ENCODE measurements at regions not wholly inside any gene's neighbourhood (a gene's known extent, or its start where the extent isn't known, plus 50 kb on each side); places are given as distances from the start of the nearest gene placed in this dataset.
"Not testable (repeated sequence)": the region's sequence is repeated elsewhere in the genome, so short reads cannot be mapped to it uniquely, and the experiment has no call there.

DNA sequence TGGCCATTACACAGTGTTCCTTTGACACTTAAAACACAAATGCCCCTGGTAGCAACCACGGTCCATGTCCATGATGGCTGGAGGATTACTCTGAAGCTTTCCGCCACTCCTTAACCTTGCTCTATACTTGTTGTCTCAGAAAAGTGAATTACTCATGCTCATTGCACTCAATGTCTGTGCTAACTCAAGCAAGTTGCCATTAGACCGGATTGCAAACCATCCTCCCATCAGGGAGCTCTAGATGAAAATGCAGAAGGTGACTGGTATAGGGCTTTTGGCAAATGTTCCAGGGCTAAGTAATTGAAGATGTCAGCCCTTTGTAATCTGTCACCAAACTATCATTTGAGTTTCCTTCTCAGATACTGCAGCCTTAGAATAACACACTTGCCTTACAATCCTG, 1288.3 kb upstream of the B3GALT2 start:
- DNase-seq: no peak

DNA sequence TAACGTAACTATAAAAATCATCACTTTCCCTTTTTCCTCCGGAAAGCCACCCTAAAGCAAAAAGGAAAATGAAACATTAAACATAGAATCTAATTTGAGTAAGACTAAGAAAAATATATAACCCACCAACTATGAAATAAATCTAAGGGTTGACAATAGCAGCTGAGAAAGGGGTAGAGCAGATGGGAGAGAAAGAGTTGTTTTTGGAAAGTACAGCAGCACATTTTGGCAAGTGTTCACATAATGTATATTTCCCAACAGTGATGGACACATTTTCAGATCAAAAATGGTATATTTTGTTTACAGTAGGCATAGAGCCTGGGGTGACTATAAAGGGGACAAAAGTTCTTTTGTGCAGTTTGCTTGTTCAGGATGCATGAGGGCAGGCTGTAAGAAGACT, 1287.4 kb upstream of the B3GALT2 start:
- no peak for DNase-seq

DNA sequence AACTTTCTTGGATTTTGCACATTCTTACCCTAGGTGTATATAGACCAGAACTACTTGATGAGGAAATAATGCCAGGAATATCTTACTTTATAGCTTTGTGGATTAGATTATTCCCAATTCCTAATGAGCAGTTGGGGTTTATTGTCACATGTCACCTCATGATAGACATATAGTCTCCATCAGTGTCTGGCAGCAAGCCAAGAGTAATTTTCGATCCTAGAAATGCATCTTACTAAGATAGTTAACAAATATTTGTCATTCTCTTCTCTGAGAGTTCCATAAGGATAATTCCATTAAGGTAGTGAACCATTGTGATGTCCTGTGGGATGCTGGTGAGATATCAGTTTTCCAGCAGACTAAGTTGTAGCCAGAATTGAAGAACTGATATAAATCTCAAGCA, 1282.9 kb upstream of the B3GALT2 start:
- DNase-seq: no peak

DNA sequence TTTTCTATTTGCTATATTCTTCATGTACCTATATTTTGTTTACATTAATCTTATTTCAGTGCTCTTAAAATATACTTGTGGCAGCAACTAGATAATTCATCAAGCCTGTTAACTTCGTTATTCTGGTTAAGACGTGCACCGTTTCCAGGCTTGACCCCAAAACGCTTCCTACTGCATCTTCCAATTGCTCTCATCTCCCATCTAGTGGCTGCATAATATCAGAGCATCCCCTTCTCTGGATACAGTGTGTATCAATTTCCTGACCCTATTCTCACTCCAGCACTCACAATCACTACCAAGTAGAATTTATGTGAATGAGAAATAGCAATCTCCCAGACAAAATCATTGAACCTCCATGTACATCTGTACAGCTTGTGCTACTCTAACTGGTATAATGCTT, 1280.3 kb upstream of the B3GALT2 start:
- no peak for DNase-seq

DNA sequence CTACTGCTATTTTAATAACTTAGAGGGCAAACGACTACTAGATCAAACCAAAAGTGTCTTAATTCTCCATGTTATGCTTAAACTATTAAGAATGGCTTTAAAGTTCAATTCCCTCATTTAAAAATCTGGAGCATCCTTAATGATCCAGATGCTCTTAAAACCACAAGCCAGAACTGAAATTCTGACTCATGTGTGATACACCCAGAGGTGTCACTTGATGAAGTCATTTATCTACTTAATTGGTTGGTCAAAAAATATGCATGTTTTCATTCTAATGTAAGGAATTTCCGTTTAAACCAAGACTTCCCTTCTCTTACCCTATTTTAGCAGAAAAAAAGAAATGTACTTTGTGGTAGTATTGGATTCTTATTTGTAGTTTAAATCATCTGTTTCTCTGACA, 1261.2 kb upstream of the B3GALT2 start:
- DNase-seq: no peak

DNA sequence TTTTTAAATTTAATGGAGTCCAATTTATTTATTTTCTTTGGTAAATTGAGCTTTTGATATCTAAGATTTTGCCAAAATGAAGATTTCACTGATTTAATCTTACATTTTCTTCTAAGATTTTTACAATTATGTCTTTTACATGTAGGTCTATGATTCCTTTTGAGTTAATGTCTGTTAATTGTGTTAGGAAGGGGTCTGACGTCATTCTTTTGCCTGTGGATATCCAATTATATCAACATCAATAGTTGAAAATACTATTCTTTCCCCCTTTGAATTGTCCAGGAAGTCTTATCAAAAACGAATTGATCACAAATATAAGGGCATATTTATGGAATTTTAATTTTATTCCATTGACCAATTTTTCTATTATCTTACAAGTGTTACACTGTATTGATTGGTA, 1258.8 kb upstream of the B3GALT2 start:
- no peak for DNase-seq

DNA sequence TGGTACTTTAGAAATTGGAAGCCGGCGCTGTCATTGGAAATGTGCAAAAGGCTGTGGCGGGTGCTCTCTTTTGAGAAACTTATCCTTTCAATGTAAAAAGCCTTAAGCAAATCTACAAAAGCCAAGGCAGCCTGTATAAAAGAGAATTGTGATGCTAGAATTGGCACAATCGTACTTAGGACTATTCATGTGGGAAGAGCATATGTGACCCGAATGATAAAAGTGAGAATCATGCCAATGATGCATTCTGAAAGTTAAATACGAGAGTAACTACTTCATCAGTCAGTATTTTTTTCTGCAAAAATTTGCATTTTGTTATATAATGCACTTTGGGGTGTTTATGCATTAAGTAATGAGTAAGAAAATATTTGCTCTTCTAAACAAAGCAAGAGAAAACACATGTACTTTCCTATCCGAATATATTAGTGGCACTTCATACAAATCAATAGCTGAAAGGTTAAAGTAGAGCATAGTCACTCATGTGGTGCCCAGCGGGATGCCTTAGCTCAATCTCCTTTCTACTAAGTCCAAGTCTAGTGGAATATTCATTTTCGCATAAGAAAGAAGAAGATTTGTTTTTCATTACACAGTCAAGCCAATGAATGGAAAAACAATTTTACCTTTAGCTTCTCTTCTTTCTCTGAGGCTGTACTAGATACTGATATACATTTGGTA, 1256.6 kb upstream of the B3GALT2 start:
- no peak for DNase-seq

DNA sequence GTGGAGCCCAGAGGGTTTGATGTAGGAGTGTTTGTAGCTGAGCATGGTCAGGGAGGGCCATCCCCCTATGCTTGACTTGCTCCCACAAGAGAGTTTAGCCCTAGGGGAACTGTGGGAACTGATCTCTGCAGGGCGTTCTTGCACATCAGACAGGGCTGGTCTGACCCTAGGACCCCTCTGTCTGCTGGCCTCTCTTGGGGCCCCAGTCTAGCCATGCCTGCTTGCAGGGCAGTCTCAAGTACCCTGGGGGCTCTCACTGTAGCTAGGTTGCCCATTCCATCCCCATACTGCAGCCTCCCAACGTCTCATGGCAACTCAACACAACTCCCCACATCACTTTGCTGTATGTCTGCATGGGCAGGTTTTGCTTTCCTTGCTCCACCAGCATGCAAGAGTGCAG, 1250.7 kb upstream of the B3GALT2 start:
- no peak for DNase-seq

DNA sequence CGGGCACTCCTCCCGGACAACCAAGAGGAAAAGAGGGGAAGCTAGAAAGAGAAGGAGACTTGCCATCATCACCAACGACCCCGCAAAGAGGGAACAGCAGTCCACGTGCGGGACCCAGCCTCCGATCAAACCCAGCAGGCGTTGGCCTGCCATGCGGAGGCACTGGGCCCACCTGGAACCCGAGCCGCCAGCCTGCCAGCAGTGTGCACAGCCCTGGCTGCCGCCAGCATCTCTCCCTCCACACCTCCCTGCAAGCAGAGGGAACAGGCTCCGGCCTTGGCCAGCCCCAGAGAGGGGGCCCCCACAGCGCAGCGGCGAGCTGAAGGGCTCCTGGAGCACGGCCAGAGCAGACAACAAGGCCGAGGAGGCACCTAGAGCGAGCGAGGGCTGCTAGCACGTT, 1244.7 kb upstream of the B3GALT2 start:
- no peak for DNase-seq

DNA sequence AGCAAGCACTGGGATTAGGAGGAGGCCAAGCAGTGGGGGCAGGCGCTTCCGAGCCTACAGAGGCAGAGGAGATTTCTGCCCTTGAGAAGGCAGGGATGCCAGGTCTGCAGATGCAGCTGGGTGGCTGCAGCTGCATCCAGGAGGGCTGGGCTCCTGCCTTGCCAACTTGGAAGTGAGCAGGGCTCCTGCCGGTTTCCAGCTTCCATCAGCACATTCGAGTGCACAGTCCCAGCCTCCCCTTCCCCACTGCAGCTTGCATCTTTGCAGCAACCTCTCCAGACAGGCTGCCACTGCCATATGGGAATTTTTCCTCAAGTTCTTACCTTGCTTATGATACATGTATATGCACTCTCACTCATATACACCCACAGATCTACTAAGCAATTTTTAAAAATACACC, 1234.3 kb upstream of the B3GALT2 start:
- DNase-seq: no peak

DNA sequence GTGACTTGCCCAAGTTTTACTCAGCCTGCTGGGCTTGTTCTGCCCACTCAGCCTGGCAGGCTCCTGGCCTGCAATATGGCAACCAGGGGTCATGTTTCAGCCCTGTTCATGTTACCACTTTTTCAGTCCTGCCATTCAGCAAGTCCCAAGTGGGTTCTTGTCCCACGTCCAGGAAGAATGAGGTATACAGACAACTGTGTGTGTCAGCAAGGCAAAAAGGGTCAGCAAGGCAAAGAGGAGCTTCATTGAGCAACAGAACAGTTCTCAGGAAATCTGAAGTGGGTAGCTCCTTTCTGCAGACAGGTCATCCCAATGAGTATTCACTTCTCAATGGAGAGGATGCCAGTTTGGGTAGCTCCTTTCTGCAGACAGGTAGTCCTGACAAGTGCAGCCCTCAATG, 1233.3 kb upstream of the B3GALT2 start:
- no peak for DNase-seq

DNA sequence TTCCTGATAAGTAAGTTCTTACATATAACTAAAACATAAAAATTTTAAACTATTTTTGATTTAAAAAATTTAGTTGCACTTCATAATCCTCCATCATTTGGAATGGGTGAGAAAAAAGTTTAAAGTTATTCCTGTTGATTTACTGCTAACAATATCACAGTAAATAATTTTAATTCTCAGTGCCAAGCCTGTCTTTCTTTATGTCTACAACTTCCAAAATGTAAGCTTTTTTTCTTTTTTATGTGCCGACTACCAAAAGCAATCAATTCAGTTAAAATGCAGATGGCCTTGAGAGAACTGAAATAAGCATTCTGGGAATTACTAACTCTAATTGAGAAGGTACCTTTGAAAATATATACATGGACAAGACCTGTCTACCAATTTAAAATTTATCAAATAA, 1224.3 kb upstream of the B3GALT2 start:
- DNase-seq: no peak

DNA sequence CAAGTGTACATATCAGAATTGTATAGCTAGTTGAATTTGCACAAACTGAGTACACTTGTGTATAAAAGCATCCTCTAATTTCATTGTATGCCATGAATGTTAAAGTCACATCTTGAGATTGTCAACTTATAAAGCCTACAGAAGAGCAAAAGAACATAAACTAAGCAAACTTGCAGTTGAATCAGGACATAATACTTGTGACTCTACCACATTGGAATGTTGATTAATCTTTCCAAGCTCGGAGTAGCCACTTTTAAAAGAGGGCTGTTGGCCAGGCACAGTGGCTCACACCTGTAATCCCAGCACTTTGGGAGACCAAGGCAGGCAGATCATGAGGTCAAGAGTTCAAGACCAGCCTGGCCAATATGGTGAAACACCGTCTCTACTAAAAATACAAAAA, 1220.8 kb upstream of the B3GALT2 start:
- not testable (repeated sequence) for DNase-seq

DNA sequence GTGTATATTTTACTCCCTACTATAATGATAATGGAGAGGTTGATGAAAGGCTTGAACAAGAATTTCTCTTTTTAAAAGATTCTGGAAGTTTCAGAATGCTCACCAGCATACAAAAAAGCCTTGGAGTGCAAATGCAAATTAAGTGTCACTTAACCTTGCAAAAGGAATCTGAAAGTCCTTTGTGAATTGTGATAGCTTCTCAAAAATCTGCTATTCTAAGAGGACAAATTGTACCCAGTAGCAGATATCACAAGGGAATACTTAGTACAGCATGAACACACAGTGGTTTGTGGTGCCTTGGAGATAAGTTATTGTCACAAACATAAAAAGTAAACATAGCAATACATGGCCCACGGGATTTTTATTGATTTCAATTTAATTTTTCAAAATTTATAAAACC, 1208.3 kb upstream of the B3GALT2 start:
- no peak for DNase-seq

DNA sequence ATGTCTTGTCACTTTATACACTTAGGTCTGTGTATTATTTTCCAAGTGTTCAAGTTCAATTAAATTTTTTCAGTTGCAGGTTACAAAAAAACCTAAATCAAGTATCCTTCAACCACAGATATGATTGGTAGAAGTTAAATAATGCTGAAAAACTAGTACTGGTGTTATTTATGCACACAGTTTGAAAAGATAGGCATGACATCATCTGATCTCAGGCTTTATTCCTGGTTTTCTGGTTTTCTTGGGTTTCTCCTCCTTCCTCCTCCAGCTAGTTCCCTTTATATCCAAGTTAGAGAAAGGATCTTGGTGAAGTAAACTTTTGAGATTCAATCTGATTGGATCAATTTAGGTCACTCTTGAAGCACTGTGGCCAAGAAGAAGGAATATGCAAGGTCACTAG, 1201.1 kb upstream of the B3GALT2 start:
- DNase-seq: no peak

DNA sequence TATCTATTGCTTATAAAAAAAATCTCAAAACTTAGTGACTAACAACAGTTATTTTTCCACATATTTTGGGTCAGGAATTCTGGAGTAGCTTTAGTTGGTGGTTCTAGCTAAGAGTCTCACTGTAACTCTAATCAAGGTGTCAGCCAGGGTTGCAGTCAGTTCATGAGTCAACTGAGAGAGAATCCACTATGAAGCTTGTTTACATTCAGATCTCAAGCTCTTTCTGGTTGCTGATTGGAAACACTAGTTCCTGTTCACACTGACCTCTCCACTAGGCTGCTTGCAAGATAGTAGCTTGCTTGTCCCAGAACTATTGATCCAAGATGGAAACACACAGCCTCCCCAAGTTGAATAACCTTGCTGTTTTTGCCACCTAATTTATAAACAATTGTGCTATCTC, 1192.1 kb upstream of the B3GALT2 start:
- no peak for DNase-seq

DNA sequence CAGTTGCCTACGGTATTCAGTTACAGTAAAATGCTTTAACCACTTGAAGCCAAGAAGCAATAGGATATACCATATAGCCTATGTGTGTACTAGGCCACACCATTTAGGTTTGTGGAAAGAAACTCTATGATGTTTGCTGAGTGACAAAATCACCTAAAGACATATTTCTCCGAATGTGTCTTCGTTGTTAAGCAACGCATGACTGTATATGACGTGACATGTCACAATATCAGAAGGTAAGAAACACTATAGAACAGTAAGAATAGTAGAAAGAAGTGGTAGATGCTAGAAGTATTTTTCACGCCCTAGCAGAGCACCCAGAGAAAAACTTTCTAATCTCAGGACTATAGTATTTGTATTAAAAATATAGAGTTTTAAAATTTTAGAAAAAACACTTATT, 1188.2 kb upstream of the B3GALT2 start:
- no peak for DNase-seq

DNA sequence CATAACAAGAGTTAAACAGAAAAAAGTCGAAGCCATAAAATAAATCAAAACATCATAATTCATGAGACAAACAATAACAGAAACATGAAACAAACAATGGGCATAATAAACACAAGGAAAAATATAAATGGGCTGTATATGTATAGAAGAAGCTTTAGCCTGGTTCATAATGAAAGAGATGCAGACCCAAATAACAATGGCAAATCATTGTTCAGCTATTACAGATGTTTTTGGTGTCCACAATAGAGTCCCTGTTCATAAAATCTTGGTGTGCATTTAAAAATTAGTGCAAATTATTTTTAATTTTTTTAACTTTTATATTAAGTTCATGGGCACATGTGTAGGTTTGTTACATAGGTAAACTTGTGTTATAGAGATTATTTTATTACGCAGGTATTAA, 1185.9 kb upstream of the B3GALT2 start:
- no peak for DNase-seq

DNA sequence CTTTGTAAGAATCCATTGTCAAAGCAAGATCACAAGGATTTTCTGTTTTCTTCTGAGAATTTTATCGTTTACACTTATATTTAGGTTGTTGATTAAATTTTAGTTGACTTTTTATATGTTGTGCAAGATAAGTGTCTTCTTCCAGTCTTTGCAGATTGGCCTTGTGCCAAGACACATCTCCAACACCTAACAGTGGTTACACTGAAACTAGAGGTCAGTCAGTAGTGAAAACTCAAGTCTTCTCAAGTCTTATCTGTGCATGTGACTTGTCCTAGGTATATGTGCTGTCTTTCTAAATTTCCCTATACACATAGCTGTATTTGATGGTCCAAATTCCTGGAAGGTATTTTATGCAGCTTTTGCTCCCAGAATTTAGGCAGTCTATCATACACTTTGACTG, 1183.2 kb upstream of the B3GALT2 start:
- no peak for DNase-seq

DNA sequence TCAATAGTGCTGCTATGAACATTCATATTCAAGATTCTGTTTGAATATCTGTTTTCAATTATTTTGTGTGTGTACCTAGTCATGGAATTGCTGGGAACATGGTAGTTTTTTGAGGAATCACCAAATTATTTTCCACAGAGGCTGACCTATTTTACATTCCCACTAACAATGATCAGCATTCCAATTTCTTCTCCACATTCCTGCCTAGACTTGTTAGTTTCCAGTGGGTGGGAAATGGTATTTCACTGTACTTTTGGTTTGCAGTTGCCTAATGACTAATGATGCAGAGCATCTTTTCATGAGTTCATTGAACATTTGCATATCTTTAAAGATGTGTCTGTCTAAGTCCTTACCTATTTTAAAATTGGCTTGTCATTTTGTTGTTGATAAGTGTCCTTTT, 1182.6 kb upstream of the B3GALT2 start:
- no peak for DNase-seq

DNA sequence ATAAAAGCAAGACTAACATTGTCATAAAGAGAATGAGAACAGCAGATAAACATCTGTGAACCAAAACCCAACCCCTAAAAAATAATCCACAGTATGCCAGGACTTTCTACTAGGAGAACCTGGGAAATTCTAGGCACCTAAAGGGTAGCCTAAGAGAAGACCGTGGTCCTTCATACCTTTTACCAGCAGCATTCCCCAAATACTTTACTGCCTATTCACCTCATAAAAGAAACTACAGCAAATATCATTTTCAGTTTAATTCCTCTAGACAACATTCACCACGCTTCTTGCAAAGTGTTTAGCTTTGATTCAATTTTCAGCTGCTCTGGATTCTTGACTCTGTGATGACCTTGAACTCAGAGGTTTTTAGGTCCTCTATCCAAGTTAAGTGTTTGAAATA, 1180.7 kb upstream of the B3GALT2 start:
- no peak for DNase-seq

DNA sequence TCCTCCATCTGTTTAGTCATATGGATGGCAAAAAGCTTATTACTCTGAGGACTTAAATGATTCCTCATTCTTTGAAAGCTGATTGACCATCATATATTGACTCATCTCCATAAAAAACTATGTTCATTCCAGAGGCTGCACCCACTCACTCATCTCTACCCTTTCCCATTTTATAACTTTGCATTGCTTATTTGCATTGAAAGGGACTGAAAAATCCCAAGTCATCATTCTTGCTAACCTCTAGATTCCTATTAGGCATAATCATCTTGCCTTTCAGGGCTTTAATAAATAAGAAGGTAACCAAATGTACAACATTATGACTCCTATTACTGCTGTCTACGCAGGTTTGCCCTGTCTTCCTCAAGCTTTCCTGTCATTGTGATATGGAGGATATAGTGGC, 1180.3 kb upstream of the B3GALT2 start:
- no peak for DNase-seq

DNA sequence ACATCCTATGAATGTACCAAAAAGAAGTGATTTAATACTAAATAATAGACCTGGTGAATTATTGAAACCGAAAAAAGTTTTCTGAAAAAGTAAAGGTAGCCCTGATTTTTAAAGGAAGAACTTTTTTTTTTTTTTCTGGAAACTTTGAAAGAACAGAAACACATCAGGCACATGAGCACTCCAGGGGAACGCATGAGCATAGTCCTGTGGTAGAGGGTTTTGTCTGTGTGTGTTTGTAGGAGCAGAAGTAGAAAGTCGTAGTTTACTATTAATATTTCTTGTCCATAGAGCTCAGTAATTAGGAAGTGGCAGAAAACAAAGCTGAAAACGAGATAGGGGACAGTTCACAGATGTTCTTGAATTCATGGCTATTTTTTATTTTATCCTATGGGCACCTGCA, 1175.9 kb upstream of the B3GALT2 start:
- no peak for DNase-seq

DNA sequence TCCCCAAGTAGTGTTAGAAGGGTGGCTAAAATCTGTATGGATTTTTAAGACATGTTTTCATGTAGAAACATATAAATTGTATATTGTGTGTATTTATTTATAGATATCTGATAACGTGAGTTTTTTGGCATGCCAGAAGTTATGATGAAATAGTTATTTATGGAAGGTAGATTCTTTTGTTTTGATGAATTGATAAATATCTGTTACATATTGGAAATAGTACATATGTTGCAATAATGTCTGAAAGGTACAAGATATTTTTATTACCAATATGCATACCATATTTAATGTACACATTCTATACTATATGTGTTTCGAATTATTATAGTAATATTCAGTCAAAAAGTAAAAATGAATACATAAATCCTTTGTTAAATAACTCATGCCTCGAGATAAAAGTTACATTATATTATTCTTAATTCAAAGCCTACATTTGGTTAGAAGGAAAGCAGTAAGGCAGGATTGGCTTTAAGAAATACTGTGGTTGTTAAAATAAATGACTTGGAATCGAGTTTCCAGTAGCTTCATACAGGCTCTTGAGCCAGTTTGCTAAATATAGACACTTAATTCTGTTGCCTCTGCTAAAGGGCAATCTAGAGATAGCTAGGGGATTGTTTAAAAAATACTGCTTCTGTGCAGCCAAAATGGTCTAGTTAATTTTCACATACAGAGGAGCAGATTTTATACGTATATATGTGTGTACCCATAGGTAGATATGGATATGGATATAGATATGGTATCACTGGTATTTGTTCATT, 1175.1 kb upstream of the B3GALT2 start:
- DNase-seq: no peak

DNA sequence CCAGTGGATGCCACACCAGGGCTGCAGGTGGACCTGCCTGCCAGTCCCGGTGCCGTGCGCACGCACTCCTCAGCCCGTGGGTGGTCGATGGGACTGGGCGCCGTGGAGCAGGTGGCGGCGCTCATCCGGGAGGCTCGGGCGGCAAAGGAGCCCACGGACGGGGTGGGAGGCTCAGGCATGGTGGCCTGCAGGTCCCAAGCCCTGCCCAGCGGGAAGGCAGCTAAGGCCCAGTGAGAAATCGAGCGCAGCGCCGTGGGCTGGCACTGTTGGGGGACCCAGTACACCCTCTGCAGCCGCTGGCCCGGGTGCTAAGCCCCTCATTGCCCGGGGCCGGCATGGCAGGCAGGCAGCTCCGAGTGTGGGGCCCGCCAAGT, 1171.8 kb upstream of the B3GALT2 start:
- DNase-seq: no peak

Data from T1000 (cell line).